ENCODE measurements at regions not wholly inside any gene's neighbourhood (a gene's known extent, or its start where the extent isn't known, plus 50 kb on each side); places are given as distances from the start of the nearest gene placed in this dataset.

- no peaks in the 10 kb centered on the region for H3K27me3 Mint-ChIP-seq
- H3K4me2 ChIP-seq (replicated peaks; ENCODE audit: low read depth, low read length, poor library complexity, severe bottlenecking), result no peak overlapping the region
- no peak overlapping the region for H3K4me3 Mint-ChIP-seq
- ATAC-seq (ENCODE audit: low read depth) (no peak), DNase-seq (no peak)
- no peak overlapping the region for H3K27ac Mint-ChIP-seq
- H4K20me1 ChIP-seq (ENCODE audit: control insufficient read depth, insufficient read depth, low read length, poor library complexity, severe bottlenecking), result no peaks in the 10 kb centered on the region
- H3K9me3 ChIP-seq (ENCODE audit: control extremely low read depth in 1 of 3, control insufficient read depth in 2 of 3, insufficient read depth in 1 of 3, low read length in 2 of 3), result peaks cover 0 to 3% (median 0%) of the 10 kb centered on the region in 3 donors
- H3K4me3 ChIP-seq (ENCODE audit: control extremely low read depth in 1 of 5, extremely low read depth in 1 of 5, insufficient read depth in 1 of 5, low read depth in 2 of 5, low read length in 4 of 5), result no peak overlapping the region
- H3K9me3 Mint-ChIP-seq (ENCODE audit: insufficient read depth), result peaks cover 6% of the 10 kb centered on the region
- WGBS (ENCODE audit: insufficient coverage), result no CpG with 5 or more reads among the region's 3 CpGs
- H2AFZ ChIP-seq (ENCODE audit: insufficient read depth, low read depth, low read length, poor library complexity, severe bottlenecking), result no peak overlapping the region
- TF ChIP-seq CTCF (IDR thresholded peaks at IDR 0.05) (no peak), EZH2 (IDR thresholded peaks at IDR 0.05; ENCODE audit: borderline replicate concordance, insufficient read depth, low read depth, low read length, poor library complexity, severe bottlenecking) (no peak)
- CTCF ChIA-PET, result no interaction called here
- intact Hi-C loops (cut with micrococcal nuclease), result no loop called here
- H3K27me3 ChIP-seq (replicated peaks in 1 of 4; ENCODE audit: control extremely low read depth in 1 of 4, control insufficient read depth in 3 of 4, insufficient read depth in 4 of 4, low read length in 3 of 4), result no peaks in the 10 kb centered on the region
- H3K4me1 ChIP-seq (ENCODE audit: control insufficient read depth in 2 of 2, insufficient read depth in 2 of 2, low read length in 2 of 2), result no peaks in the 10 kb centered on the region
- no peaks in the 10 kb centered on the region for H3K79me2 ChIP-seq (ENCODE audit: control insufficient read depth, insufficient read depth, low read length)
- H3K27ac ChIP-seq (ENCODE audit: low read length in 2 of 2), result no peak overlapping the region
- no peak overlapping the region for H3K9ac ChIP-seq (ENCODE audit: low read length)
- H3K36me3 ChIP-seq (replicated peaks in 1 of 2; ENCODE audit: control extremely low read depth in 1 of 2, control insufficient read depth in 1 of 2, extremely low read depth in 1 of 2, insufficient read depth in 2 of 2, low read length in 1 of 2), result no peaks in the 10 kb centered on the region
- no peaks in the 10 kb centered on the region for H3K4me1 Mint-ChIP-seq
- POLR2A ChIA-PET, result no interaction called here
Measured at GRCh38 chr4:127149086-127149485, 483.7 kb upstream of the INTU start.

- no peaks in the 10 kb centered on the region for H3K4me1 ChIP-seq (ENCODE audit: control insufficient read depth in 2 of 2, insufficient read depth in 2 of 2, low read length in 2 of 2)
- H3K27ac ChIP-seq (ENCODE audit: low read length in 2 of 2), result no peak overlapping the region
- Mint-ChIP-seq H3K9me3 (ENCODE audit: insufficient read depth) (peaks cover 10% of the 10 kb centered on the region), H3K27me3 (no peaks in the 10 kb centered on the region), H3K4me1 (no peaks in the 10 kb centered on the region), H3K4me3 (no peak overlapping the region), H3K27ac (no peak overlapping the region)
- H3K9ac ChIP-seq (ENCODE audit: low read length), result no peak overlapping the region
- intact Hi-C loops (cut with micrococcal nuclease), result no loop called here
- no peaks in the 10 kb centered on the region for H3K79me2 ChIP-seq (ENCODE audit: control insufficient read depth, insufficient read depth, low read length)
- no peak for DNase-seq
- no peaks in the 10 kb centered on the region for H3K36me3 ChIP-seq (replicated peaks in 1 of 2; ENCODE audit: control extremely low read depth in 1 of 2, control insufficient read depth in 1 of 2, extremely low read depth in 1 of 2, insufficient read depth in 2 of 2, low read length in 1 of 2)
- ATAC-seq (ENCODE audit: low read depth), result no peak
- no peak overlapping the region for H3K4me2 ChIP-seq (replicated peaks; ENCODE audit: low read depth, low read length, poor library complexity, severe bottlenecking)
- H2AFZ ChIP-seq (ENCODE audit: insufficient read depth, low read depth, low read length, poor library complexity, severe bottlenecking), result no peak overlapping the region
- no peak for TF ChIP-seq CTCF (IDR thresholded peaks at IDR 0.05)
- TF ChIP-seq EZH2 (IDR thresholded peaks at IDR 0.05; ENCODE audit: borderline replicate concordance, insufficient read depth, low read depth, low read length, poor library complexity, severe bottlenecking), result no peak
- H3K4me3 ChIP-seq (ENCODE audit: control extremely low read depth in 1 of 5, extremely low read depth in 1 of 5, insufficient read depth in 1 of 5, low read depth in 2 of 5, low read length in 4 of 5), result no peak overlapping the region
- no peaks in the 10 kb centered on the region for H4K20me1 ChIP-seq (ENCODE audit: control insufficient read depth, insufficient read depth, low read length, poor library complexity, severe bottlenecking)
- POLR2A ChIA-PET, result no interaction called here
- CTCF ChIA-PET, result no interaction called here
- no peaks in the 10 kb centered on the region for H3K27me3 ChIP-seq (replicated peaks in 1 of 4; ENCODE audit: control extremely low read depth in 1 of 4, control insufficient read depth in 3 of 4, insufficient read depth in 4 of 4, low read length in 3 of 4)
- H3K9me3 ChIP-seq (ENCODE audit: control extremely low read depth in 1 of 3, control insufficient read depth in 2 of 3, insufficient read depth in 1 of 3, low read length in 2 of 3), result peaks cover 0 to 3% (median 0%) of the 10 kb centered on the region in 3 donors
Measured at GRCh38 chr4:127151941-127152340, 480.8 kb upstream of the INTU start.

Measured in B cell (primary cell).